ENCODE measurements at regions not wholly inside any gene's neighbourhood (a gene's known extent, or its start where the extent isn't known, plus 50 kb on each side); places are given as distances from the start of the nearest gene placed in this dataset.

DNA sequence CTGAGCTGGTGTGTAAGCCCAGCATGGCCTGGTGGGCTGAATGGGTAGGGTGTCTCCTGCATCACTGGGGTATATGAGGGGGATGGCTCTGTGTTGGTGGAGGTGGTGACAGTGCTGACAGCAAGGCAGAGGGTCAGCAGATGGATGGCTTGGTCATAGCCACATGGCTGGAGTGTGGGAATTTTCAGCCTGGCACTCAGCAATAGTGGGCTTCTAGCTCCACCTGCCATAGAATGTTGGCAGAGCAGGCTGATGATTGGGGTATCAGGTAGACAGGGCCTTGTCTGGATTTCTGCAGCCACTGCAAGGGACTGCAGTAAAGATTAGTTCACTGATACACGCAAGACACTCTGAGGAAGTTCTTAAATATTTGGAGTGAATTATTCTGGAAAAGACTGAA is 137.5 kb upstream of the BACH2 start:
- no peak for DNase-seq

GRCh38 chr6:90432937-90433336 is 136.3 kb upstream of the BACH2 start:
- DNase-seq: no peak

DNA sequence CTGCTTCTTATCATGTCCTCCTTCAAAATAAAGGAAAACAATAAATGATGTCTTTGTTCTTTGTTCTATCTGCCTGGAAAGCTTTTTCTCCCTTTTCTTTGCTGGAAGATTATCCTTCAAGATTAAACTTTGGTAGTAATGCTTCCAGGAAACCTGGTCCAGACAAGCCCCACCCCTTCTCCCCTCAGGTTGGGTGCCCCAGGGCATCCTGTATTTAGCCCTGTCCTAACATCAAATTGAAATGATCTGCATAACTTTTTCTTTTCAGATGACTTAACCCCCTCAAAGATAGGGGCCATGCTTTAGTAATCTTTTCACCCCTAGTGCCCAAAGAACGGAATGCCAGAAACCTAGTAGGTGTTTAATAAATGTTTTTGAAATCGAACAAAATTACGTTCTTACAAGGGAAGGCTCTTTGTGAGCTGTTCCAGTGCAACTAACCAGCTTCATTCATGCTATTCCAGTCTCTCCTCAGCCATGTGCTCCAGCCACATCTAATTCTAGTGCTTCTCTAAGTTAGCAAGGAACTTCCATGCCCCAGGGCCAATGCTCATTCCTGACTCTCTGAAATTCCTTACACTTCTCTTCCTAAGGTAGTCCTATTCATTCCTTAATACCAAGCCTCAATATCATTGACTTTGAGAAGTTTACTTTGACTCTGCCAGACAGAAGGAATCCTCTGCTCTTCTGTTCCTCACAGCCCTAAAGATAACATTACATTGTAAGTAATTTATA is 135.6 kb upstream of the BACH2 start:
- DNase-seq: no peak

- peak; percentile 38 for DNase-seq
Measured at GRCh38 chr6:90431576-90431975, 134.9 kb upstream of the BACH2 start.

DNA sequence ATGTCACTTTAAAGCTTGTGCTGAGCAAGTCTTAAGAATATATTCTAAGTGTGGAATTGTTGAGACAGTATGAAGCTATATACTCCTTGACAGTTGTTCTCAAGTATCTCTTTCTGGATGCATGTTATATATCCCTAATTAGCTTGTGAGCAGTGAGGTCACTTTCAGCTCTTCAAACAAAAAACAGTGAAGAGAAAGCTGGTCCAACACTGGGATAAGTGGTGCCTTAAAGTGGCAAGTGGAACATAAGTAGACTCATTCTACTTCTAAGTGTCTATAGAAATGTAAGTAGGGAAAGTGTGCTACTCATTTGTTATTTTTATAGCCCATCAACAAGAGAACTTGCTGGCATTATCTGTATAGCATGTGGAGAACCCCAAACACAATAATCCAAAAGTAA is 133.1 kb upstream of the BACH2 start:
- no peak for DNase-seq

DNA sequence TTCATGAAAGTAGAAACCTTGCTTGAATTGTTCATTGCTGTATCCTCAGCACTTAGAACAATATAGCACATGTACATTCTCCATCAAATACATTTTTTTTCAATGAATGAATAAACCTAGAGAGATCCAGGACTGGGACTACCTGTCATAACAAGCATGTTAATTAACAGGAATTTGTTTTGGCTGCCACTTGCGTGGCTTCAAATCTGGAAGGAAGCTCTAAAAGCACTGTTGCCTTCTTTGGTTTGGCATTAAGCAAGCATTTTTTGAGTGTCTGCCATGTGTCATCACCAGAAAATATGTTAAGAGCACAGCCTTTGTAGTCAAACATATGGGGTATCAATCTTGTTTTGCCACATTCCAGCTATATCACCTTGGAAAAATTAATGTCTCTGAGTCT is 131.9 kb upstream of the BACH2 start:
- peak; percentile 57 for DNase-seq

- DNase-seq: no peak
Measured at GRCh38 chr6:90425161-90425641, 128.6 kb upstream of the BACH2 start.

DNA sequence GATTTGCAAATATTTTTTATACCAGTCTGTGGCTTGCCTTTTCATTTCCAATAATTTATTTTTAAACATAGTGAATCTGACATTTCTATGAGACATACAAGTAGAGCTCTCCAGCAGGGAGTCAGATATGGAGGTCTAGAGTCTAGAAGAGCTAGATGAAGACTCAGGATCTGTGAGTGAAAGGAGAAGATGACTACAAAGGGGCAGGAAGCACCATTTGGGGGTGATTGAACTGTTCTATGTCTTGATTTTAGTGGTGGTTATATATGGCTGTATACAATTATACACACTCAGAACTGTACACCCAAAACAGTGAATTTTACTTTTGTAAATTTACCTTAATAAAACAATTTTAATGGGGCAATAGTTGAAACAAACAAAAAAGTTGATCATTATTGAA is 127.9 kb upstream of the BACH2 start:
- DNase-seq: no peak

DNA sequence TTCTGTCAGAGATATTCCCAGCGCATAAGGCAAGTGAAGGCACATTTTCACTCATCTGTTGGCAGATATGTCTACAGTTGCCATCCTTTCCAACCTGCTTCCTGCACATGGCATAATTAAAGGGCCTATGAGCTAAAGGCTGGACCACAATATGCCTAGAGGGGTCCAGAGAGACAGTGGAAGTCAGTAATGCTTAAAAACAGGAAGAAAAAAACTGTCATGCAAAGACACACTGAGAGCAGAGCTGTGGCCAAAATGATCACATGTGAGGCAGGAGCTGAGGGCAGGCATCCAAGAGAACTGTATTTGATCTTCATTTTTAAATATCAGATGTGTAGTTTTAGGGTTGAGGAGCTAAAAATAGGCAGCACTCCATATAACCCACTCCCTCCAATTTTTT is 125.0 kb upstream of the BACH2 start:
- no peak for DNase-seq

DNA sequence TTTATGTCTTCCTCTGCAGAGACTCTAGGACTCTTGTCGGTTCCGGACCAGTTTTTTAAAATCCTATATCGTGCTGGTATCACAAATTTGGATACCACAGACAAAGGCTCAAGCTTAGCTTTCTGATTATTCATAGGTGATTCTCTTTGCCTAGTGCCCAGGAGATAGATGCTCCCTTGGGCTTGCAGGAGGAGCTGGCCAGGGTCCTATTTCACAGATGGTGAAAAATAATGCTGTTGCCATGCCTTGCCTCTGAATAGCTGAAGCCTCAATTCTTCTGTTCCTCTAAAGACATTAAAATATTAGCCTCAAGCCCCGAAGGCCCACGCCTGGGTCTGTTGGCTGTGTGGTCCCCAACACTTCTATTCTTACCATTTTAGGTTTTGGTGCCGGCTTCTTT is 123.9 kb upstream of the BACH2 start:
- no peak for DNase-seq

- no peak for DNase-seq
Measured at GRCh38 chr6:90417385-90417784, 120.7 kb upstream of the BACH2 start.

- no peak for DNase-seq
Measured at GRCh38 chr6:90416322-90416721, 119.7 kb upstream of the BACH2 start.

DNA sequence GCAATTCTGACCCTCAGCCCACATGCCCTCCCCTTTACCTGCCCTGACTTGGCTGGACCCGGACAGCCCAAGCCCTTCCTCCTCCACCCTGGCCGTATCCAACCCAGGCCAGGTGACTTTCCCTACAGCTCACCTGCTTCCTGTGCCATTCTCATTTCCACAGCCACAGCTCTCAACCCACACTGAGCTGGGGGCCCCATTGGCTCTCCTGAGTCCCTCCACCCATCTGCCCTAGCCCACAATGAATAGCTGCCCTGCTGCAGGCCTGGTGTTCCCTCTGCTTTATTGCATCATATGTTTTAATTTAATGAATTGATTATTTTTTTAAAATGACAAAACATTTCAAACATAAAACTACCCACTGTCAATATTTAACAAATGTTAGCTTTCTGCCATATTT is 118.5 kb upstream of the BACH2 start:
- DNase-seq: no peak

DNA sequence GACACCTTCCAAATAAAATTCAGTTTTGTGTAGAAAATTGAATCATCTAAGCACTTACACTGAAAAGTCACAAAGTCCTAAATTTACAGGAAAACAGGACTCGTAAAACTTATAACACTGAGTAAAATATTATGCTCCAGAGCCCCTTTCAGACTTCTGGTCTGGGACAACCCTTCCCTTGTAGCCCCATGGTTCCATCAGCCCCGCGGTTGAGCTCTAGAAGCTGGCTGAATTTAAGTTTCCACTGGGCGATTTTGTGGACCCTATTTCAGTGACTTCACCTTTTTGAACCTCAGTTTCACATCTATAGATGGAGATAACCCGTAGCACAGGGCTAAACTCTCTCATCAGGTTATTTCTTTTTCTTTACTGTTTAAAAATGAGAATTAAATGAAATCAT is 117.7 kb upstream of the BACH2 start:
- DNase-seq: no peak

GRCh38 chr6:90413867-90414266 is 117.2 kb upstream of the BACH2 start:
- DNase-seq: peak; percentile 43

DNA sequence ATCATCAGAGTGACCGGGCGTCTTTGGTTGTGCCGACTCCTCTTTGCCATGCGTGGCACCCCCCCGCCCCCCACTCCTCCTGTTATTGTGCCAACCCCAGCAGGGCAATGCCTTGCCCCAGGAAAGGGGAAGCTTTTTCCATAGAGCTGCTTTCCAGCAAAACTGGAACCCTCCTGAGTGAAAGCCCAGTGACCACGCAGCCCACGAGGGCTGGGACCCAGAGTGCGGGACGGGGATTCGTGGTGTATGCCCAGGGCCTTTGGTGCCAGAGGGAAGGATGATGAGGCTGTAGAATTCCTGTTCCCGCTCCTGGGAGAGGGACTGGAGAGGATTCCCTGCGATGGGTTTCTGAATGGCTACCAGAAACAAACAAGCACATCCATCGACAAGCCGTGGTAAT is 116.8 kb upstream of the BACH2 start:
- DNase-seq: no peak

DNA sequence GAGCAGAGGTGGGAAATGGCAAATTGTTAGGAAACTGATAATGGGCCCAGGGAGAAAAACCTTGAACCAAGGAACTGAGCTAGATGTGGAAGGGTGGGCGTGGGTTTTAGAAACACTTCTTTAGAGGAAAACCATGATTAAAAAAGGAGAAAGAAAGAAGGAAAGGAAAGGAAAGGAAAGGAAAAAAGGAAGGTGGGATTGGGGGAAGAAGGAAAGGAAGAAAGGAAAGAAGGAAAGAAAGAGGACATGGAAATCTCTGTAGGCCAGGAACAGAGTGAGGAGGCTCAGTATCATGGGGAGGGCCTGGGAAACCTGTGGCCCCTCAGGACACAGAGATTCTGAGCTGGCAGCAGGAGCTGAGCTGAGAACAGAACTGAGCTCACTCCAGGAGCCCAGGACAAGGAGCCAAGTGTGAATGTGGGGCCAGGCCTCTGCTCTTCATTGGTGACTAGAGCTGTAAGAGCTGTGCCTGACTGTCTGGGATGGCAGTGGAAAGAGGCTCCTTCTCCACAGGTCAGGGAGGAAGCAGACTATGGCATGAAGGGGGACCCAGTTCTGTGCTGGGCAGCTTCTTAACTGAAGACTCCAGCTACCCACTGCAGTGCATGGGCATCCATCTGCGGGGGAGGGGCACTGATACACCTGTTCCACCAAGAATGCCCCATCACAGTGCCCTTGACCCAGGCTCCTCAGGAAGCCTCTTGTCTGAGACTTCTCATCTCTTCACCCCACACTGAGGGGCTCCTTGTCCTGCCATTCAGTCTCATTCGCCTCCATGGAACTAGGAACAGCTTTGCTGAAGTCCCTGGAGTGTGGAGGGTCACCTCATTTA is 116.1 kb upstream of the BACH2 start:
- DNase-seq: no peak

GRCh38 chr6:90411292-90411781 is 114.7 kb upstream of the BACH2 start:
- no peak for DNase-seq

GRCh38 chr6:90409700-90410099 is 113.1 kb upstream of the BACH2 start:
- DNase-seq: no peak

DNA sequence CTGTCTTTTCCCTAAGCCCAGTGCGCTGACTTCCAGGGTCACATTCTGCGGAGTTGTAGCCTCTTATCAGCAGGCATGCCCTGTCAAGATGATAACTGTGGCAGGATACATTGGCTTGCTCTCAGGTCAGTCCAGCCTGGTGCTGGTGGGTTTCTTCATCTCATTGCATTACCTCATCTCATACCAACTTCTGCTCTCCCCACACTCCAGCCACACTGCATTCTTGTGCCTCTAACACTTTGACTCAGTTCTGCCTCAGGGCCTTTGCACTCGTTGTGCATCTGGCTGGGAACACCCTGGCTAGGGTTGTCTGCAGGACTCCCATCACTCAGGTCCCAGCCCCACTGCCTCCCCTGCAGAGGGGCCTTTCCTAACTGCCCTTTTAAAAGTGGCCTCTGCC is 110.3 kb upstream of the BACH2 start:
- DNase-seq: no peak

- DNase-seq: peak; percentile 77
Measured at GRCh38 chr6:90406142-90406794, 109.6 kb upstream of the BACH2 start.

DNA sequence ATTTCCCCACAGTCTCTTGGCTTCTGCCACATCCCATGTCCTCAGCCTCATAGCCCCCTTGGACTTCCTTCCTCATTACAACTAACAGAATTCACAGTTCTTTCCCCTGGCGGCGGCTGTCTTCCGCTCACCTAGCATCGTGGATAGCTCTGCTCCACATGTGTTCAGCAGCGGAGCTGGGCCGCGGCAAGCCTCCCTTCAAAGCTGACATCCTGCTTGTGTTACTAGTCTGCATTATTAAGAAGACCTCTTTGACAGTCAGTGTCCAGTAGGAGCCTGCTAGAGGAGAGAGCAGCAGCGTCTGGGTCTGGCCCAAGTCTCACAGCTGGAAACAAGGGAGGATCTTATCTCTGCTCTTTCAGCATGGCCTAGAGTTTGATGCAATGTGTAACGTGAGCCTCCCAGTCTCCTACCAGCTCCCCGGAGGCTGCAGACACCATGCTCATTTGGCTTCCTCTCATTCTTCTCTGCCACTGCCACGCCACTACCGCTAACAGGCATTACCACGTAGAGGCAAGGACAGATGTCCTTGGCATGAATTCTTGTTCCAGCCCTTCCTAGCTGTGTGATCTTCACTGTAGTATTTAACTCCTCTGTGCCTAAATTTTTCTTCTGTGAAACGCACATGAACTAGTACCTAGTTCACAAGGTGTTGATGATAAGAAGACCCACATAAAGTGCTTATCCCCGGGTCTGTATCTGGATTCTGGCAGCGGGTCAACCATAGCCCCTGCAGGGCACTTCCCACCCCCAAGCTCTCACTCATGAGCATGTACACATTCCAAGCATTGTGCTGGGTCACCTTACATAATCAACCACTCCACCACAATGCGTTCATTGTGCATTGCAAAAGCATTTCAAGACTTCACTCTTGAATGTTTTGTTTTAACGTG is 107.1 kb upstream of the BACH2 start:
- peak; percentile 85 for DNase-seq

- no peak for DNase-seq
Measured at GRCh38 chr6:90402831-90403192, 106.2 kb upstream of the BACH2 start.

Measured in fibroblast of upper back skin (primary cell).